Activated T-cell treated with anti-CD3 and anti-CD28 coated beads, Interleukin-2, amount 50 U/mL, for 48 hours (primary cell): ENCODE measurements at regions not wholly inside any gene's neighbourhood (a gene's known extent, or its start where the extent isn't known, plus 50 kb on each side); places are given as distances from the start of the nearest gene placed in this dataset.

Experiments
- DNase-seq, 2 experiments: peaks; one replicate each; pipeline ENCODE4 v3.0.0-alpha.2; 2020

DNA sequence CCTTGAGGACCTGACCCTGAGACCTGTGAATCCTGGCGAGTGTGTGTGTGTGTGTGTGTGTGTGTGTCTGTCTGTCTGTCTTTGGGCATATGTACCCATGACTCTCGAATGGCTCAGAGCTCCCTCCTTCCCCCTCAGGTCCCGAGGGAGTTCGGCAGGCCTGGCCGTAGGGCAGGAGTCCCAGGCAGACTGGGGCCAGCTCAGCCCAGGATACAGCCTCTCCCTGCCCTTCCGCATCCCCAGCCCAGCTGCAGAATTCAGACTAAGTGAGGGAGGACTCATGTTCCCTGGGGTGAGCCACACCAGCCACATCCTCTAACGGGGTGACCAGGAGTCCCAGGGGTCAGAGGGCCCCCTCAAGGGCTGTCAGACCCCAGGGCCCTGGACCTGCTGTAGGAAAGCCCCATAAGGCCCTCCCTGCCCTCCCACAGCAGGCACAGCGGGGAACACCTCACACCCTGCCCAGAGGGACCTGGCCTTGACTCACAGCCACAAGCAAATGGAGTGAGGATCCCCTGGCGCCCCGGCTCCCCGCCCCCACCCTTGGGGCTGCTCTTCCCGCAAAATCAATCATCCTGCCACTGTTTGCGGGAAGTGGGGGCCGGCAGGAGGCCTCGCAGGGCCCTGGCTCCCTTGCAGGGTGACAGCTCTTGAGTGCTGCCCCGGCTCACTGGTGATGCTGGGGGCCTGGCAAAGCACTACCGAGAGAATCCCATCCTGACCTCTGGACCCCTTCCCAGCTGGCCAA is 101.7 kb upstream of the CASZ1 start:
- DNase-seq = no peak

GRCh38 chr1:10898921-10899320 is 102.5 kb upstream of the CASZ1 start:
- DNase-seq = no peak

- no peak for DNase-seq
Measured at GRCh38 chr1:10899490-10900250, 103.2 kb upstream of the CASZ1 start.

DNA sequence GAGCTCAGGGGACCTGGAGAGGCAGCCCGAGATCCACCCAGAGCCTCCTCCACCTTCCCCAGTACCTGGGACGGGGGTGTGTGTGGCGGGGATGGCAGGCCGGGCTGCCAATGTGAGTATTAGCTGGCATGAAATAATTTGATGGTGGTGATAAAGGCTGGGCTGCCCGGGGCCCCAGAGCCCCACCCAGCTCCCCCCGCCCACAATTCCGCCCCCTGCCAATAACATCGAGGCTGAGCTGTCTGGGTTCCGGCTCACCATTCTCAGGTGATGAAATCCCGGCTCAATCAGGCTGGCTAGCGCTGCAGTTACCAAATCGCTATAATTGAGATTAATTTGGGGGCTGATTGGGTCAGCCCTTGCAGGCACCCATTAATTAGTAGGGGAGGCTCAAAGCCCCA is 103.8 kb upstream of the CASZ1 start:
- DNase-seq = no peak

DNA sequence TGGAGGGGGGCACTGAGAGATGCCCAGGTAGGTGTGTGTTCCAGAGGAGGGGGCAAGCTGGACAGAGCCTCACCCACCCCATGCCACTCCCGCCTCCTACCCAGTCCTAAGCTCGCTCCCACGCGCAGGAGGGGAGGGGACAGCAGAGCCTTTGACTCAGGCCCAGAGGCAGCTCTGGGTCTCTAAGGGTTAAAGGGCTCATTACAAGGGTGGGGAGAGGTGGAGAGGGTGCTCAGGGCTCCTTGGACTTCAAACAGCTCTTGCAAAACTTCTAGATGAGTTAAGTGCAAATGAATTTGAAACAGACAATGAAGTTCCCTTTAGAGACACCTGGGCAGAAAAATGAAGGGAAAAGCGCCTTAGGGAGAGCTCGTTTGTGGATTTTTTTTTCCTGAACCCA is 104.2 kb upstream of the CASZ1 start:
- DNase-seq = no peak

- DNase-seq = no peak
Measured at GRCh38 chr1:10901091-10901890, 104.8 kb upstream of the CASZ1 start.

- no peak for DNase-seq
Measured at GRCh38 chr1:10901891-10902805, 105.7 kb upstream of the CASZ1 start.

DNA sequence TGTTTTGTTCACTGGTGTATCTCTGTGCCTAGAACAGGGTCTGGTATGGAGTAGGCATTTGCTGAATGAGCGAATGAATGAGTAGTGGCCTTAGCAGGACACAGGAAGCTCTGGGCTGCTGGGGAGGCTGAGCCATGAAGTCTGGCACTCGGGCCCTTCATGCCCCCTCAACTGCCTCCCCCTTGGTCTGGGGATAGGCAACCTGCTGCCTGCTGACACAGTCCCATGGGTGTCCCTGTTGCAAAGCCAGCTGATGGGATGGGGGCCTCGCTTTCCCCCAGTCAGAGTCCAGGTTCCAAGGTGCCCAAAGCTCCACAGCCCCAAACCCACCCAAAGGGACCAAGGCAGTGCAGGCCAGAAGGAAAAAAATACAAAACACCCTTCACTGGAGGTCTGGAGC is 107.0 kb upstream of the CASZ1 start:
- DNase-seq = no peak

- DNase-seq = no peak
Measured at GRCh38 chr1:10903821-10904220, 107.4 kb upstream of the CASZ1 start.

DNA sequence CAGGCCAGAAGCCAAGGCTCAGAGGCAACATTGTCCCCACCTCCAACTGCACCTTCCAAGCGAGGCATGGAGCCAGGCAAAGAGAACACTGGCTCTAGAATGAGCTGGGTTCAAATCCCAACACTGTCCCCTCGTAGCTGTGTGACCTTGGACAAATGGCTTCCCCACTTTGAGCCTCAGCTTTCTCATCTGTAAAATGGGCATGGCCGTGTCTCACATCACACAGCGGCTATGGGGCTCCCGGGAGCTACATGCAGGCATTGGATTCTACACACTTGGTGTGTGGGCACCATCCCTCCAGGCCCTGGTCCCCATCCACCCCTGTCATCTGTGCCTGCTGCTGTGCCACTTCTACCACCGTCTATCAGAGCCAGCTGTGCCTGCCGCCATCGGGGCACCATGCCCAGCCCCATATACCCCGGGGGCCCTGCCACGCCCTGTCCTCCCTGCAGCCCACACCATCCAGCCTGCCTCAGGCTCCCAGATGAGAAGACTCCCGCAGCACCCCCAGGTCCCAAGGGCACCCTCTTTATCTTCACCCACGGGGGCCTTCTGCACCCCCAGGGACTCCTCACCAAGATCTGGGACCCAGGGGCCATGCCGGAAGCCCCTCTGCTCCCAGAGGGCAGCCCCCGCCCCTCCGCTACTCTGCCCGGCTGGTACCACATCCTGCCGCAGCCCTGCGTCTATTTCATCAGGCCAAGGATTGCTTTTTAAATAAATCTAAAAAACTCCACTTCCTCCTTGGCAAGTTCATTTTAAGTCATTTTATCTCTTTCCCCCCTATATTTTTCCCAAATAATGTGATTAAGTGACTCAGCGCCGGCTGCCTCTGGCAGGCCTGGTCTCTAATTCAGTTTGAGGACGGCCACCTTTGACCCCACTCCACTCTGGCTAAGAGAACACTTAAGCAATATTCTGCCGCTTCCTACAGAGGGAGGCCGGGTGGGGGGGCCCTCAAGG is 107.8 kb upstream of the TARDBP start:
- no peak for DNase-seq

DNA sequence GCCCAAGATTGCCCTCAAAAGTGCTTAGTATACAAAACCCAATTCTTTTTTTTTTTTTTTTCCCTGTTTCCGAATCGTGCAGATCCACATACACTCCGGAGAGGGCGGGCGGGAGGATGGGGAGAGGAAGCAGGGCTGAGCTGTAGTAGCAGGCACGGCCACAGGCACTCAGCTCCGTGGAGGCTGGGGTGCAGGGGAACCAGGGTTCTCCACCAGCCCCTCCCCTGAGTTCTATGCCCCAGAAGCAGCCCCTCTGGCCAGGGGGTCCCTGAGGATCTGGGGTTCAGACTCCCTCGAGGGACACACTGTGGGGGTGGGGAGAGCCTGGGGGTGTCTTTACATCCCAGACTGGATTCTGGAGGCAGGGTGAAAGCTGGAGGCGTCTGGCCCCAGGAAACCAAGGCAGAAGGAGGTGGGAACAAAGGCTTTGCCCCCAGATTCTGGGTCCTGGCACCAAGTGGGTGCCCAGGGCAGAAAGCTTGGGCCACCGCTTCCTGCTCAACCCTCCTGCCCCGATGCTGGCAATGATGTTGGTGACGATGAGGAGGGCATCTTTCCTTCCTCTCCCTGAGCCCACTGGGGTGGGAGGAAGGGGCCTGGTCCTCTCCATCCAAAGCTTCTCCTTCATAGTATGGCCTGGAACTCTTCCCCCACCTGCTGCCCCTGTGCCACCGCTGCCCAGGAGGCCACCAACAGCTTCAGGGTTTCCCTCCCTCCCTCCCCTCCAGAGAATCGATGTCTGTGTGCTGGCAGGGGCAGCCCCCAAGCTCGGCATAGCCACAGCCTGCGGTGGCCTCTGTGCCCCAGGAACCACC is 106.4 kb upstream of the TARDBP start:
- no peak for DNase-seq

DNA sequence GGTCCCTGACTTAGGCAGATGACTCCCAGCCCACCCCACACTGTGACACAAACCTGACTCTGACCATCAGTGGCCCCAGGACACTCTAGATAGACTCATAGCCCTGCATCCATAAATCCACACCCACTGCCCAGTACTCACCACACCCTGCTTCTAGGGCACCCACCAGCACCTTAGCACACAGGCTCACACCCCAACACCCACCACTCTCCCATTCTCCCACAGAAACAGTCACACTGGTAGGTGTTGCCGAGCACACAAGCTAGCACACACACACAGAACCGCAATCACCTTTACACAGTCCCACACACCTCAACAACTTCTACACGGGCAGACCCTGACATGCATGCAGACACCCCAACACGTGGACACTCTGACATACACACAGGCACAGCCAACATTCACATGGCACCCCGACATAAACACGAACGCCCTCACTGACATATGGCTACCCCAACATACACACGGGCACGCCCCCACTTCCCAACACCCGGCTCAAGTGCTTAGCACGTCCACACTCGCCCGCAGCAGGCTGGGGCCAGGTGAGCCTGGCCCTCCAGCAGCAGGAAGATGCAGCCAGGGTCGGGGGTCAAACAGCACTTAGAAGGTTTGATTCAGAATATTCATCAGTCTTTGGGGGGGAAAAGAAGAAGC is 105.5 kb upstream of the TARDBP start:
- DNase-seq = no peak

GRCh38 chr1:10908266-10908665 is 104.2 kb upstream of the TARDBP start:
- DNase-seq = no peak

DNA sequence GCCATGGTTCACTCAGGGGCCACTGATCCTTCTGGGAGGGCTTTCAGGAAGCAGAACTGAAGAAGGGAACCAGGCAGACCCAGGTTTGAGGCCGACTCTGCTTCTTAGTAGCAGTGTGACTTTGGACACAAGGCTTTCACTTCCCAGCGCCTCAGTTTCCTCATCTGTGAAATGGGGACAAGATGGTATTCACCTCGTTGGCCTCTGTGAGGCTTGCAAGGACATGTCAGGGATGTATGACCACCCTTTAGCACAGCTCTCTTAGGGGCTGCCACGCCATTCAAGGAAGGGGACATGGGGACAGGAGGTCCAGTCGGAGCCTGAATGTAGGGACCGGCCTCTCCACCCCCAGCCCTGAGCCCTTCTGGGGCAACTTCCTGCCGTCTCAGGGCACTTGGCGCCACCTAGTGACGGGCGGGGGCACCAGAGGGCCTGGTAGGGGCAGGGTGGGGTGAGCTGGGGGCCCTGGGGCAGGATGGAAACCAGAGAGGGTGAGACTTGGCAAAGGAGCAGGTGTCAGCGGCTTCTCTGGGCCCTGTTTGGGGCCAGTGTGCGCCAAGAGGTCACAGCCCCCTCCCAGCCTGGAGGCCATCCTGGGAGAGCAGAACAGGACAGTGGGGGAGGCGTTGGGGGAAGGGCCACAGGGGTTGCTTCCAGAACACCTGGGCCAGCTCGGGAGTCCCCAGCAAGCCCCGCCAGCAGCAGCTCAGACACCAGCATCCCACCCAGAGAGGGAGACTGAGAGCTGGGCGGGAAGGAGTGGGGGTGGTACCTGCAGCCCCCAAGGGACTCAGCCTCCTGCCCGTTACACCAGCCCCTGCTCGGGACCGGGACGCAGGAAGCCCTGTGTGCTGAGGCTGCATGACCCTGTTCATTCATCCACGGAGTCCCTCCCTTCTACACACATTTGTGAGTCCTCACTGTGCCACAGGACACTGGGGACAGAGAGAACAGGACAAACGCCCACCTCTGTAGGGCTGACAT is 102.5 kb upstream of the TARDBP start:
- peak; percentile 84 for DNase-seq

DNA sequence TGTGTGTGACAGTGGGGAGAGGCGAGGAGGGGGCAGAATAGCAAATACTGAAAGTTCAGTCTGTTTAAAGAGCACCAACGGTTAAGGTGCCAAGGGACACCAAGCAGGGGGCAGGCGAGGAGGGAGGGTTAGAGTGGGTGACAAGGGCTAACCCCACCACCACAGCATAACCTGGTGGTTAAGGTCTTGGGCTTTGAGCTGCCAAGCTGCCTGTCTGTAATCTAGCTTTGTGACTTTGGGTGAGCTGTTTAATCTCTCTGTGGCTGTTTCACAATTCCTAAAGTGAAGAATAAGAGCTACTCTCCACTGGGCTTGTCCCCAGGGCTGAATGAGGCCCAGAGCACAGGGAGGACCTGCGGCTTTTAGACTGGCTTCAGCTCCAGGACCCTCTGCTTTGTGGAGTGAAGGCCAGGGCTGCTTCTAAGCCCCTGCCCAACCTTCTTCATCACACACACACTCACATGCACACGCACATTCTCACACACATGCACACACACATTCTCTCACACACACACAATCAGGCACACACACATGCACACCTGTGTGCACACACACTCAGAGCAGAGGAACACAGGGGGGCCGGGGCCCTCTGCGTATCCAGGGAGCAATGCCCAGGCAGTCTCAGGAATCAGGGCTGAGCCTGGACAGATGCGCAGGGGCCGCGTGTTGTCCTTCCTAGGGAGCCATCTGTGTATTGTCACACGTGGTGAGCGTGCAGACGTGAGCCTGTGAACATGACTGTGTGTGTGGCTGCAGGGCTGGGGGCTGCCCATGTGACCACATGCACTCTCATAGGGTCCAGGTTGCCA is 101.6 kb upstream of the TARDBP start:
- DNase-seq = no peak

- DNase-seq = no peak
Measured at GRCh38 chr1:10911490-10912166, 100.8 kb upstream of the TARDBP start.

- no peak for DNase-seq
Measured at GRCh38 chr1:10912441-10912840, 100.0 kb upstream of the TARDBP start.
